ENCODE measurements at regions not wholly inside any gene's neighbourhood (a gene's known extent, or its start where the extent isn't known, plus 50 kb on each side); places are given as distances from the start of the nearest gene placed in this dataset.
A peak's percentile ranks its signal among the peaks of the same experiment; 100 is the strongest.

- Histone ChIP-seq H3K9me2 (replicated peaks; ENCODE audit: low read length) (no peaks in the 10 kb centered on the region), H3K27ac (ENCODE audit: low read length) (no peak overlapping the region), H3K9me3 (ENCODE audit: low read length) (no peaks in the 10 kb centered on the region), H3K4me1 (ENCODE audit: insufficient read depth, low read length) (no peaks in the 10 kb centered on the region), H3K9ac (ENCODE audit: low read length) (no peak overlapping the region), H3K27me3 (ENCODE audit: low read length) (no peaks in the 10 kb centered on the region), H3K36me3 (ENCODE audit: low read depth, low read length) (no peaks in the 10 kb centered on the region), H4K20me1 (ENCODE audit: low read length) (no peaks in the 10 kb centered on the region), H3K4me3 (ENCODE audit: low read length) (no peak overlapping the region), H3K4me2 (ENCODE audit: low read length) (no peak overlapping the region), H2AFZ (ENCODE audit: low read length) (no peak overlapping the region), H3K79me2 (ENCODE audit: low read length) (no peaks in the 10 kb centered on the region), H3F3A (ENCODE audit: low read length, unreplicated experiment) (no peaks in the 10 kb centered on the region)
- BruUV-seq (replicated peaks), result no TSS peak
- ChIA-PET POLR2A (ENCODE audit: unreplicated experiment) (no interaction called here), CTCF (interaction anchor here (0.6 kb wide), 1 partner anchor 278 kb away, joined by 3 read pairs; no protein-coding TSS in a partner anchor)
- intact Hi-C loops (cut with micrococcal nuclease), result loop anchor here (10.0 kb wide), 1 partner anchor 603 kb away; no protein-coding TSS in a partner anchor
- ATAC-seq (no peak), DNase-seq (no peak)
- TF ChIP-seq EZH2 (IDR thresholded peaks at IDR 0.05; ENCODE audit: low read length, unreplicated experiment) (no peak), CTCF (conservative IDR thresholded peaks at IDR 0.05; ENCODE audit: low read depth, low read length) (no peak), EZH2phosphoT487 (IDR thresholded peaks at IDR 0.05; ENCODE audit: borderline replicate concordance, low read length) (no peak)
Observed at GRCh38 chr7:26071622-26072456, 80.2 kb upstream of the NFE2L3 start.

- Histone ChIP-seq H3K9me2 (replicated peaks; ENCODE audit: low read length) (no peaks in the 10 kb centered on the region), H3K4me1 (ENCODE audit: insufficient read depth, low read length) (no peaks in the 10 kb centered on the region), H3K27ac (ENCODE audit: low read length) (no peak overlapping the region), H3K4me3 (ENCODE audit: low read length) (no peak overlapping the region), H3K9me3 (ENCODE audit: low read length) (no peaks in the 10 kb centered on the region), H4K20me1 (ENCODE audit: low read length) (no peaks in the 10 kb centered on the region), H3F3A (ENCODE audit: low read length, unreplicated experiment) (no peaks in the 10 kb centered on the region), H3K36me3 (ENCODE audit: low read depth, low read length) (no peaks in the 10 kb centered on the region), H2AFZ (ENCODE audit: low read length) (peak overlapping the region; percentile 38; the same call in 1 of the 2 replicates), H3K9ac (ENCODE audit: low read length) (no peak overlapping the region), H3K4me2 (ENCODE audit: low read length) (no peak overlapping the region), H3K79me2 (ENCODE audit: low read length) (no peaks in the 10 kb centered on the region), H3K27me3 (ENCODE audit: low read length) (no peaks in the 10 kb centered on the region)
- intact Hi-C loops (cut with micrococcal nuclease), result loop anchor here (10.0 kb wide), 1 partner anchor 602 kb away; no protein-coding TSS in a partner anchor
- CTCF ChIA-PET, result no interaction called here
- no peak for ATAC-seq
- DNase-seq, result no peak
- TF ChIP-seq EZH2phosphoT487 (IDR thresholded peaks at IDR 0.05; ENCODE audit: borderline replicate concordance, low read length) (no peak), EZH2 (IDR thresholded peaks at IDR 0.05; ENCODE audit: low read length, unreplicated experiment) (no peak), CTCF (conservative IDR thresholded peaks at IDR 0.05; ENCODE audit: low read depth, low read length) (no peak)
- POLR2A ChIA-PET (ENCODE audit: unreplicated experiment), result no interaction called here
- BruUV-seq (replicated peaks), result no TSS peak
Observed at GRCh38 chr7:26073041-26073440, 79.0 kb upstream of the NFE2L3 start.

GRCh38 chr7:26074919-26075318 lies 77.1 kb upstream of the NFE2L3 start:
- no peaks in the 10 kb centered on the region for H3K27me3 ChIP-seq (ENCODE audit: low read length)
- H3K36me3 ChIP-seq (ENCODE audit: low read depth, low read length), result no peaks in the 10 kb centered on the region
- no peak for ATAC-seq
- POLR2A ChIA-PET (ENCODE audit: unreplicated experiment), result no interaction called here
- no peaks in the 10 kb centered on the region for H4K20me1 ChIP-seq (ENCODE audit: low read length)
- no TSS peak for BruUV-seq (replicated peaks)
- no peak overlapping the region for H3K4me2 ChIP-seq (ENCODE audit: low read length)
- no peak overlapping the region for H2AFZ ChIP-seq (ENCODE audit: low read length)
- no peaks in the 10 kb centered on the region for H3K79me2 ChIP-seq (ENCODE audit: low read length)
- no peaks in the 10 kb centered on the region for H3K9me3 ChIP-seq (ENCODE audit: low read length)
- H3K4me3 ChIP-seq (ENCODE audit: low read length), result no peak overlapping the region
- CTCF ChIA-PET, result no interaction called here
- H3K27ac ChIP-seq (ENCODE audit: low read length), result no peak overlapping the region
- no peaks in the 10 kb centered on the region for H3K9me2 ChIP-seq (replicated peaks; ENCODE audit: low read length)
- no peak for DNase-seq
- TF ChIP-seq EZH2phosphoT487 (IDR thresholded peaks at IDR 0.05; ENCODE audit: borderline replicate concordance, low read length) (no peak), CTCF (conservative IDR thresholded peaks at IDR 0.05; ENCODE audit: low read depth, low read length) (no peak), EZH2 (IDR thresholded peaks at IDR 0.05; ENCODE audit: low read length, unreplicated experiment) (no peak)
- H3K4me1 ChIP-seq (ENCODE audit: insufficient read depth, low read length), result 0 out of 2 replicates have a peak, but pooled peaks cover 5% of the 10 kb centered on the region
- intact Hi-C loops (cut with micrococcal nuclease), result loop anchor here (5.0 to 10.0 kb wide), 2 partner anchors 212 to 600 kb away; no protein-coding TSS in a partner anchor
- no peaks in the 10 kb centered on the region for H3F3A ChIP-seq (ENCODE audit: low read length, unreplicated experiment)
- no peak overlapping the region for H3K9ac ChIP-seq (ENCODE audit: low read length)

Measured in PC-3 (cell line).